ENCODE measurements at regions not wholly inside any gene's neighbourhood (a gene's known extent, or its start where the extent isn't known, plus 50 kb on each side); places are given as distances from the start of the nearest gene placed in this dataset.

DNA sequence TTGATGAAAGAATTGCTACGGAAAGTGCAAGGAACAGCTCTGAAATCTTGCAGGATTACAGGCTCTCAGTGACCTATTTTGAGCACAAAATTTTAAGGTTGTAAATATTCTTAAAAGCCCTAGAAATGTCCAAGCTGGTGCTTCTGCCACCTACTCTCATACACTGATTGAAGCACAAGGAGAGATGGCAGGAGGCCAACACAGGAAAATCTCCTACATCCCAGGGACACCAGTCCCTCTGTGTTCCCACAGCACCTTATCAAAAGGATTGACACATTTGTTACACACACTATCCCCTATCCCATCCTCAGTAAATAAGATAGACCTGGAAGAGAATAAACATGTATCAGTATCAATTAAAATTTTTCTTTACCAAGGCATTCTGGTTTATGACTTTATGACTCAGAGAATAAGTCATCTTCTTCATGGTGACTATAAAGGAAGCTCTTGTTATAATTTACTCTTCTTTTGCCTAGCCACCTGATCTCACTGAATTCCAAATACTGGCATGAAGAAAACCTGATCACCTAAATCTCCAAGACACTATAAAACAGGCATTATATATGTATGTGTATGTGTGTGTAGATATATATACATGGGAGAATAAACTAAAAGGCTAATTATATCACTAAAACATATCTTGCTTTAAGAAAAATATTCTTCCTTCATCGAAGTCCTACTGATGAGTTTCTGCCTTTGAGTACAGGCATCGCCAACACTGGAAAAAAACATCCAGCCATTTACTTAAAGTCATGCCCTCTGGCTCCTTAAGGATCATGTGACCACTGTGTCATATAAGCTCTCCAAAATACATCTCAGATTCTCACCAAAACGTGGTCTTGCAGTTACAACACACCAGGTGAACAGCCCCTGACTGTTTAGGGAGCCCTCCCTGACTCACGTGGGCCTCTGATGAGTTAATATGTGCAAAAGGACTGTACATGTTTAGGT lies 208.1 kb upstream of the NR2F2 start:
- no peak for TF ChIP-seq ZFP3 (CRISPR knock-in tag; IDR thresholded peaks at IDR 0.05)
- TF ChIP-seq OSR1 (CRISPR knock-in tag; IDR thresholded peaks at IDR 0.05), result no peak
- no peak for TF ChIP-seq RARB (CRISPR knock-in tag; IDR thresholded peaks at IDR 0.05)
- TF ChIP-seq, protein P1, sequence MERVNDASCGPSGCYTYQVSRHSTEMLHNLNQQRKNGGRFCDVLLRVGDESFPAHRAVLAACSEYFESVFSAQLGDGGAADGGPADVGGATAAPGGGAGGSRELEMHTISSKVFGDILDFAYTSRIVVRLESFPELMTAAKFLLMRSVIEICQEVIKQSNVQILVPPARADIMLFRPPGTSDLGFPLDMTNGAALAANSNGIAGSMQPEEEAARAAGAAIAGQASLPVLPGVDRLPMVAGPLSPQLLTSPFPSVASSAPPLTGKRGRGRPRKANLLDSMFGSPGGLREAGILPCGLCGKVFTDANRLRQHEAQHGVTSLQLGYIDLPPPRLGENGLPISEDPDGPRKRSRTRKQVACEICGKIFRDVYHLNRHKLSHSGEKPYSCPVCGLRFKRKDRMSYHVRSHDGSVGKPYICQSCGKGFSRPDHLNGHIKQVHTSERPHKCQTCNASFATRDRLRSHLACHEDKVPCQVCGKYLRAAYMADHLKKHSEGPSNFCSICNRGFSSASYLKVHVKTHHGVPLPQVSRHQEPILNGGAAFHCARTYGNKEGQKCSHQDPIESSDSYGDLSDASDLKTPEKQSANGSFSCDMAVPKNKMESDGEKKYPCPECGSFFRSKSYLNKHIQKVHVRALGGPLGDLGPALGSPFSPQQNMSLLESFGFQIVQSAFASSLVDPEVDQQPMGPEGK (CRISPR knock-in tag; IDR thresholded peaks at IDR 0.05; ENCODE audit: borderline replicate concordance), result no peak
- no peak for TF ChIP-seq ZNF70 (CRISPR knock-in tag; IDR thresholded peaks at IDR 0.05)

All from SK-N-SH treated with all-trans-retinoic acid at 6 μM for 48 hours (cell line).